ENCODE measurements at regions not wholly inside any gene's neighbourhood (a gene's known extent, or its start where the extent isn't known, plus 50 kb on each side); places are given as distances from the start of the nearest gene placed in this dataset.

DNA sequence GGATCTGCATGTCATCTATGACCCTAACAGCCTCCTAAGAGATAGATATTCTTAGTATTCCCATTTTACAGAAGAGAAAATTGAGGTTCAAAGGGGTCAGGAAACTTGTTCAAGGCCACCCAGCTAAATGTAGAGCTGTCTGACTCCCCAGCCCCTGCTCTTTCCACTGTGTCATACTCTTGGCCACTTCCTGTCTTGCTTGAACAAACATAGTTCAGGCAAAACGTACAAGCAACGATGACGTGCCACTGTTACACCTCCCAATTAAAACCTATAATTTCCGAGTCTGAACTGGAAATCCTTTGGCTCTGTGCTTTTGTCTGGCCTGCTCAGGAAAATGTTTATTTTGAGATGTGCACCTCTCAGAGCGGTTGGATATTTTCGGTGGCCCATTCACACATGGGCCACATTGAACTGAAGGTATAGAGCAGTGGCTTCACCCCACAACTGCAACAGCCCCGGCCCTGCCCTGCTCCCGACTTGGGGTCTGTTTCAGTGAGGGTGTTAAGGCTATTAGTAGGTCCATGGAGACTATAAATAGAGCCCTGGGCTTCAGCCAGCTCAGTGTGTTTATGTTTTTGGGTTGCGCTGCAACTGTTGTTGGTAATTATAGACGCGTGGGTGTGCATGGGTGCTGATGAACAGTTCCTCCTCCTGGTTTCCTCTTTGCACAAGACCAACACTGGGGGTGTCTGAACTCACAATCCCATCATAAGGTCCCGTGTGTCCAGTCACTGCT lies 172.3 kb upstream of the ADO start:
- ATAC-seq, result peak; percentile 87 to 88
- peak overlapping the region; percentile 70 for H3K27ac ChIP-seq (ENCODE audit: low read length)
- peak; percentile 39 to 71 (median 69) for DNase-seq
- no peak overlapping the region for H3K4me3 ChIP-seq (ENCODE audit: low read length)
- H3K27me3 ChIP-seq (ENCODE audit: control insufficient read depth, insufficient read depth), result no peaks in the 10 kb centered on the region
- H3K4me1 ChIP-seq (ENCODE audit: control insufficient read depth, insufficient read depth, low read length), result peaks cover under 1% of the 10 kb centered on the region
- intact Hi-C loops (cut with DNase I), result no loop called here
- no peaks in the 10 kb centered on the region for H3K9me3 ChIP-seq (ENCODE audit: control insufficient read depth, low read length)
- WGBS, result 33% methylated on average over 12 of the region's 12 CpGs

DNA sequence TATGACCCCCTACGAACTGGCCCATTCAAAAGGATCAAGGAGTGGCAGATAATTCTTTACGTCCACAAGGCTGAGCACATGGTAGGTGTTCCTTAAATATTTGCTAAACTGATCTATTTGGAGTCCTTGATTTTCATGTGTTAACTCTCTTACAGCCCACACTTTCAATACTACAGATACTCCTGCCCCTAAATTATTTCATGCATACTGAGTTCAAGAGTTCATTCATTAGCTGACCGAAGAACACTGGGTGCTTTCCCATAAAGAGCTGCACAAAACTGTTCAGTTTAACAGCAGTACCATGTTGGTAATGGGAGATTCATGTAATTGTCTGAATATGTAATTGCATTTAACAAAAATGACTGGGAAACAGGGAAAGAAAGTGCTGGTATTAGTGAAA lies 170.5 kb upstream of the ADO start:
- ATAC-seq (no peak), DNase-seq (no peak)
- no peaks in the 10 kb centered on the region for H3K27me3 ChIP-seq (ENCODE audit: control insufficient read depth, insufficient read depth)
- peaks cover 4% of the 10 kb centered on the region for H3K4me1 ChIP-seq (ENCODE audit: control insufficient read depth, insufficient read depth, low read length)
- H3K27ac ChIP-seq (ENCODE audit: low read length), result no peak overlapping the region
- no peaks in the 10 kb centered on the region for H3K9me3 ChIP-seq (ENCODE audit: control insufficient read depth, low read length)
- no peak overlapping the region for H3K4me3 ChIP-seq (ENCODE audit: low read length)
- intact Hi-C loops (cut with DNase I), result no loop called here
- 95% methylated on average over 3 of the region's 3 CpGs for WGBS

DNA sequence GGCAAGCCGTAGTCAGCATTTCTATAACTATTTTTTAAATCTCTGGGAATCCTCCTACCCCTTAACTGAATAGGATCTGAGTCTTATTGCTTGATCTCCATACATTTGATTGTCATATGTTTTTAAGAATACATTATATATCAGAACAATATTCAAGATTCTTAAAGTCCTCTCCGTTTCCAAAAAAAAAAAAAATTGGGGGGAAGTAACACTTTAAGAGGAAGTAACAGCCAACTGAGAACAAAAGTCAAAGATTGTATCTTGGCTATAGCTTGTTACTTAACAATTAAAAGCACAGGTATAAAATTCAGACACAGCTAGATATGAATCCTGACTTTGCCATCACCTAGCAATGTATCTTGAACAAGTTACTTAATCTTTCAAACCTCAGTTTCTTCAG lies 169.9 kb upstream of the ADO start:
- Histone ChIP-seq H3K27me3 (ENCODE audit: control insufficient read depth, insufficient read depth) (no peaks in the 10 kb centered on the region), H3K4me3 (ENCODE audit: low read length) (no peak overlapping the region), H3K4me1 (ENCODE audit: control insufficient read depth, insufficient read depth, low read length) (peaks cover 4% of the 10 kb centered on the region), H3K27ac (ENCODE audit: low read length) (no peak overlapping the region), H3K9me3 (ENCODE audit: control insufficient read depth, low read length) (no peaks in the 10 kb centered on the region)
- DNase-seq, result no peak
- 69% methylated on average over 2 of the region's 2 CpGs for WGBS
- no peak for ATAC-seq
- intact Hi-C loops (cut with DNase I), result no loop called here

DNA sequence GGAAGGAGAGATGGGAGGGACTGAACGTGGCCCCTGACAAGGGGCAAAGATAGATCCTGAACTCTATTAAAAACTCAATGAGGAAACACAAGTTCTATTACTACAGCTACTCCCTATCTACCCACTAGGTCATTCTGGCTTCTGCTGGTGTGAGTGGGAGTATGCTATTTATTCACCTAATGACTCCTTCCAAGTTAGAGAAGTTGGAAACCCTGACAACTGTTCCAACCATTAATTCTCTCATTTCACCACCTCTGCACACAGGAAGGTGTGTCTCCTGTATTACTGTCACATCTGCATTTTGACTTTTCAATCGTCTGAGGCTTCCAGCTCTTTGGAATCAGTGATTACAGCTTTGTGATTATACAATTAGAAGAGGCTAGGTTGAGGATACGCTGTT lies 169.4 kb upstream of the ADO start:
- Histone ChIP-seq H3K27me3 (ENCODE audit: control insufficient read depth, insufficient read depth) (no peaks in the 10 kb centered on the region), H3K27ac (ENCODE audit: low read length) (no peak overlapping the region), H3K4me3 (ENCODE audit: low read length) (no peak overlapping the region), H3K9me3 (ENCODE audit: control insufficient read depth, low read length) (no peaks in the 10 kb centered on the region), H3K4me1 (ENCODE audit: control insufficient read depth, insufficient read depth, low read length) (peaks cover 4% of the 10 kb centered on the region)
- DNase-seq, result no peak
- intact Hi-C loops (cut with DNase I), result no loop called here
- no peak for ATAC-seq
- WGBS, result 76% methylated on average over 3 of the region's 3 CpGs

DNA sequence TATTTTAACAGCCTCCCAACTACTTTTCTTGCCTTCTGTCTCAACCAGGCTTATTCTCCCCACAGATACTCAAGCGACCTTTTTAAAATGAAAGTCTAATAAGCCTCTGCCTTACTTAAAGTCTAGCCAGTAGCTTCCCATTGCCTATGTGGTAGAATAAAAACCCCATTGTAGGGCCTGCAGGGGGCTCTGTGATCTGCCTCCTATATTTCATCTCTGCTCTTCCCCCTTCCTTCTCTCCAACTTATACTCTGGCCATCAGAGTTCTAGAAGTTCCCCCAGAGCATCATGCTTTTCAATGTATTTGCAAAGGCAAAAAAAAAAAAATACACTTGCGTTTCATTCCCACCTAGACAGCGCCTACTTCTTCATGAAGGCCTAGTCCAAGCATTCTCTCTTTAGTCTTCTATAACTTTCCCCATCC lies 167.7 kb upstream of the ADO start:
- intact Hi-C loops (cut with DNase I), result no loop called here
- Histone ChIP-seq H3K27me3 (ENCODE audit: control insufficient read depth, insufficient read depth) (no peaks in the 10 kb centered on the region), H3K9me3 (ENCODE audit: control insufficient read depth, low read length) (no peaks in the 10 kb centered on the region), H3K27ac (ENCODE audit: low read length) (peak overlapping the region; percentile 48), H3K4me3 (ENCODE audit: low read length) (no peak overlapping the region), H3K4me1 (ENCODE audit: control insufficient read depth, insufficient read depth, low read length) (peaks cover 4% of the 10 kb centered on the region)
- no peak for DNase-seq
- no peak for ATAC-seq
- 77% methylated on average over 3 of the region's 3 CpGs for WGBS

DNA sequence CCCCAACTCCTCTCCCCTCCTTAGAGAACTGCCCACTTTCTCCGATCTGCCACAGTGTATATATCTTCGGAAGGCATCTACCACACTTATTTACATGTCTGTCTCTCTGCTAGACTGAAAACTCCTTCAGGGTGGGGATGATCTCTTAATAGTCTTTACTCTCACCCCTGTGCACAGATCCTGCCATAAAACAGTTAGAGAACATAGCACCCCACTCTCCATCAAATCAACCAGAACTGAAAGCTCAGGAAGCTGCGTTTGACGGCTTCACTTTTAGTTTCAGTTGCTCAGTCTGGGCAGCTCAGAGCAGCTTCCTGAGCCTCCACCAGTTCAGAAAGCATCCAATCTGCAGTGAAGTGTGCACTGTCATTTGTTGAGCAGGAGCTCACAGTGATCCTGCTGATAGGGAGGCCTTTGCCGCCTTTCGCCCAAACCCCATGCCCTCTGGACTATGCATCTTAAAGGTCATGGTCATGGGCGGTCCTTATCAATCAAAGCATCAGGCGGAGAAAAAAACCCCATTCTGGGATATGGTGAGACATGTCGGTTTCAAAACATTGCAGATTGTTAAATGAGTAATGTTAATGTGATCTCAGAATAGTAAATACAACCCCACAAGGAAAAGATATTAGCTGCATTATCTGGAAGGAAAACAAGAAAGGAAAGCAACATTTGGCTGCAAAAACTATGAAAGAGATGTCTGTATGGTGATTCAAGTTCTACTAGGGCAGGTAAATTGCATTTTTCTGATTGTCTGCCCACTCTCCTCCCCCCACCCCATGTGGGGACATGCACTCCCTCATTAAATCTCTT lies 167.1 kb upstream of the ADO start:
- WGBS, result 19% methylated on average over 9 of the region's 9 CpGs
- DNase-seq (peak in 1 of 3 donors; percentile 40), ATAC-seq (peak; percentile 63 to 72)
- intact Hi-C loops (cut with DNase I), result no loop called here
- Histone ChIP-seq H3K4me1 (ENCODE audit: control insufficient read depth, insufficient read depth, low read length) (peaks cover 4% of the 10 kb centered on the region), H3K4me3 (ENCODE audit: low read length) (peak overlapping the region; percentile 41), H3K9me3 (ENCODE audit: control insufficient read depth, low read length) (no peaks in the 10 kb centered on the region), H3K27me3 (ENCODE audit: control insufficient read depth, insufficient read depth) (no peaks in the 10 kb centered on the region), H3K27ac (ENCODE audit: low read length) (peak overlapping the region; percentile 72)

DNA sequence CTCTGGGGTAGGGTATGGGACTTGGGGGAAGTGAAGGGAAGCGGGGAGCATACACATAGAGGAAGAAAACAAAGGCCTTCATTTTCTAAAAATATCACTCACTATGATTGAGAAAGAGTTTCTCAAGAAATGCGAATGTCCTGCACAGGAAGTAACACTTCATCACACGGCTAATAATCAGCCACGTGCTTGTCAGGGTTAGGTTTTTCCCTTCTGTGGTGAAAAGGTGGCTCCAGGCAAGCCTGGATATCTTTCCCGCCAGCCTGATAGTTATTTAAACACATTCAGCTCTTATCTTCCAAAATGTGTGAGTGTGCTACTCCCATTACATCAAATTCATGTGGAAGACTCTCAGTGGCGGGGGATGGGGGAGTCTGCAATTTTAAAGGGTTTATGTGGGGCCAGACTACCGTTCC lies 166.4 kb upstream of the ADO start:
- no peaks in the 10 kb centered on the region for H3K9me3 ChIP-seq (ENCODE audit: control insufficient read depth, low read length)
- DNase-seq (peak in 1 of 3 donors; percentile 40), ATAC-seq (peak; percentile 81 to 89)
- no peaks in the 10 kb centered on the region for H3K27me3 ChIP-seq (ENCODE audit: control insufficient read depth, insufficient read depth)
- peaks cover 4% of the 10 kb centered on the region for H3K4me1 ChIP-seq (ENCODE audit: control insufficient read depth, insufficient read depth, low read length)
- peak overlapping the region; percentile 72 for H3K27ac ChIP-seq (ENCODE audit: low read length)
- 21% methylated on average over 7 of the region's 7 CpGs for WGBS
- intact Hi-C loops (cut with DNase I), result no loop called here
- H3K4me3 ChIP-seq (ENCODE audit: low read length), result no peak overlapping the region

DNA sequence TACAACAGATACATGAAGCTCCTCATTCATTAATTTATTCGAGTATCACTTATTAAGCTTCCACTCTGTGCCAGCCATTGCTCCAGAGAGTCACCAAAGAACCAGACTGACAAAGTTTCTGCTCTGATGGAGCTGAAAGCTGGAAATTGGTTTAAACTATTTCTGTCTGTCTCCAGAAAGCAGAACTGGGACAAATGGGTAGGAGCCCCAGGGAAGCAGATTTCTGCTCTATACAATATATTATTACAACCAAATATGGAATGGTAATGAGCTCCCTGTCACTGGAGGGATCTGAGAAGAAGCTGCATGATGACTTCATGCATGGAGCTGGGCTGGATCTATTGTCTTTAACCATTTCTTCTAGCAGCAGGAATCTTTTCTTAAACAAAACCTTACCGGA lies 165.4 kb upstream of the ADO start:
- Histone ChIP-seq H3K27ac (ENCODE audit: low read length) (no peak overlapping the region), H3K9me3 (ENCODE audit: control insufficient read depth, low read length) (no peaks in the 10 kb centered on the region), H3K27me3 (ENCODE audit: control insufficient read depth, insufficient read depth) (no peaks in the 10 kb centered on the region), H3K4me3 (ENCODE audit: low read length) (no peak overlapping the region), H3K4me1 (ENCODE audit: control insufficient read depth, insufficient read depth, low read length) (peaks cover 4% of the 10 kb centered on the region)
- intact Hi-C loops (cut with DNase I), result no loop called here
- 93% methylated on average over 2 of the region's 2 CpGs for WGBS
- no peak for DNase-seq
- ATAC-seq, result no peak

DNA sequence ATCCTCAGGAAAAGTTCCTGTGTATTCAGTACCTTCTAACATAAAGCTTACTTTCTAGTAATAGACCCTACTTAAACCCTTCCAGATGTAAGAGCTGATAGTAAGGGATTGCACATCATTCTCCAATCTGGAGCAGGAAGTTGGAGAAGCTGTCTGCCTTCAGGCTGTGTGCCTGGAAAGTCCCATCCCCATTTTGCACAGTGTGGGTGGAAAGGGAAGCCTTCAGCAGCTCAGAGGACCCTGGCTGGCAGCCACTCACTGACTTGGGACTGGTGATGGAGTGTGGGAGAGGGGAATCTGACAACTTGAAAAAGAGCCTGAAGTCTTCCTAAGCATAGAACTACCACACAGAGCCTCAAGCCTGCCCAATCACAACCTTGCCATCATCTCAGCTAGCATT lies 164.1 kb upstream of the ADO start:
- DNase-seq, result peak in 1 of 3 donors; percentile 40
- Histone ChIP-seq H3K27me3 (ENCODE audit: control insufficient read depth, insufficient read depth) (no peaks in the 10 kb centered on the region), H3K4me1 (ENCODE audit: control insufficient read depth, insufficient read depth, low read length) (peaks cover 4% of the 10 kb centered on the region), H3K27ac (ENCODE audit: low read length) (no peak overlapping the region), H3K4me3 (ENCODE audit: low read length) (no peak overlapping the region), H3K9me3 (ENCODE audit: control insufficient read depth, low read length) (no peaks in the 10 kb centered on the region)
- intact Hi-C loops (cut with DNase I), result no loop called here
- no peak for ATAC-seq

DNA sequence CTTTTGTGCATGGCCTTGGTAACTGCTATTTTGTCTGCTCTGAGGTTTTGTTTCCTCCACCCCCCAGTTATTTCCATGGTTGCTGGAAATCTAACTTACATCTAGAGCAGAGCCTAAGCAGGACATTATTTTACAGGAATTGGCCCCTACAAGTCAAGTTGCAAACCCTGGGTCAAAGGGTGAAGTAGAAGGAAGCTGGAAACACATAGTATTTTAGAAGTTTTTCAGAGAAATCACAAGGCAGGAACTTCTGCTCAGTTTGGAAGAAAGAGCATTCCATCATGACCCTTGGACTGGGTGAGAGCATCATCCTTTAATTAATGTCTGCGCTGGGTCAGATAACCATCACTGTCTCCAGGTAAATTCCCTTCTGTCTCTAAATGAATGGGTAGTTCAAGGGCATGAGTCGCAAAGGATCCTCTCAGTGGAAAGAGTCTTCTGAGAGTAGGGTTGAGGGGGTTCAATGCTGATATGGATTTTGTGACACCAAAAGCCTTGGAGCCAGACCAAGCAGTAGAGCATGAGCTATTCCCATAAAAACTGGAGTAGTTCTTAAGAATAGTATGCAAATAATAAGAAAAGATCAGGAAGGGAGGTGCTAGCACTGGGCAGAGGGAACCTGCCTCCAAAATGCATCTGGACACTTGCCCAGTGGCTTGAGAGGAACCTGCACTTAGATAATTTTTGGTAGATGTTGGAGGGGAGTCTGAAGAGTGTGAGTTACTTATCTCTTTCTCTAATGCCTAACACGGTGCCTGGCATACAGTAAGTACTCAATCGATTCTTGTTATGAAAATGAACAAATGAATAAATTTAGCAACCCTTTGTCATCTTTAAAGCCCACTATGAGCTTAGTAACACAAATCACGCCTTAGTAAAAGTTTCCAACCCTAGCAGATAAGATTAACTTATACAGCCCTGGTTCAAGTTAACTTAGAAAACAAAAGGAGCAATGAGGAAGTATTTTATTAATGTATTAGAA lies 160.6 kb upstream of the ADO start:
- intact Hi-C loops (cut with DNase I), result no loop called here
- no peak for ATAC-seq
- DNase-seq, result no peak
- Histone ChIP-seq H3K4me1 (ENCODE audit: control insufficient read depth, insufficient read depth, low read length) (no peaks in the 10 kb centered on the region), H3K27me3 (ENCODE audit: control insufficient read depth, insufficient read depth) (no peaks in the 10 kb centered on the region), H3K27ac (ENCODE audit: low read length) (no peak overlapping the region), H3K9me3 (ENCODE audit: control insufficient read depth, low read length) (no peaks in the 10 kb centered on the region), H3K4me3 (ENCODE audit: low read length) (no peak overlapping the region)
- WGBS, result 76% methylated on average over 5 of the region's 5 CpGs

Measured in right cardiac atrium (tissue), 5 donors.